ENCODE measurements at regions not wholly inside any gene's neighbourhood (a gene's known extent, or its start where the extent isn't known, plus 50 kb on each side); places are given as distances from the start of the nearest gene placed in this dataset.

DNA sequence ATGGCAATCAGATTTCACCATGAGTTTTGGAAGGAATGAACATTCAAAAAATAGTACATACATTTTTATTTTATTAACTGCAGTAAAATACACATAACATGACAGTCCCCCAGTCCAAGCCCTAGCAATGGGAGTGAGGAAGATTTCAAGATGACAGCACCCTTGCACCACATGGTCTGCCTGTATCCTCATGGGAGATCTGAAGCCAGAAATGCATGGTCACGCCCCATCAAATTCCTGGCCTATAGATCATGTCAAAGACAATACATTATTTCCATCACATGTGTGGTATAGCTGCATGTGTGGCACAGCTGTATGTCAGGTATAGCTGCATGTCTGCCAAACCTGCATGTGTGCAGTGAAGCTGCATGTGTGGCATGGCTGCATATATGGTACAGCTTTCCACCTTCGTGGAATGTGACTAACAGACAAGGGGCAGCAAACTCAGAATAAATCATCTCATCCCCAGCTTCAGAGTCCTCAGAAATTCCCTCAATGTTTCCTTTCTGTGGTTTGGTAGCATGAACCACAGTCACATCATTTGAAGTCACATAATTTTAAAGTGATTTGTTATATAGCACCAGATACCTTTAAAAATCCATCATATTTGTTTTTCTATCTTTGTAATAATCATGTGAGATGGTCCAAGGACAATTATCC lies 518.2 kb upstream of the SOX11 start:
- Histone ChIP-seq H3K4me1 (no peaks in the 10 kb centered on the region), H3K4me3 (ENCODE audit: low read depth, low read length) (no peak overlapping the region), H3K27me3 (replicated peaks; ENCODE audit: control insufficient read depth, insufficient read depth, low read length) (no peaks in the 10 kb centered on the region), H3K9me3 (no peaks in the 10 kb centered on the region), H3K36me3 (ENCODE audit: control insufficient read depth, insufficient read depth, low read length) (no peaks in the 10 kb centered on the region)
- Mint-ChIP-seq H3K4me3 (ENCODE audit: unreplicated experiment) (no peak overlapping the region), H3K27ac (ENCODE audit: unreplicated experiment) (no peak overlapping the region), H3K4me1 (ENCODE audit: low read depth, unreplicated experiment) (no peaks in the 10 kb centered on the region), H3K9me3 (ENCODE audit: unreplicated experiment) (no peaks in the 10 kb centered on the region), H3K36me3 (ENCODE audit: insufficient read depth, unreplicated experiment) (no peaks in the 10 kb centered on the region), H3K27me3 (ENCODE audit: insufficient read depth, unreplicated experiment) (no peaks in the 10 kb centered on the region)
- no peak for DNase-seq
- TF ChIP-seq, protein P1, sequence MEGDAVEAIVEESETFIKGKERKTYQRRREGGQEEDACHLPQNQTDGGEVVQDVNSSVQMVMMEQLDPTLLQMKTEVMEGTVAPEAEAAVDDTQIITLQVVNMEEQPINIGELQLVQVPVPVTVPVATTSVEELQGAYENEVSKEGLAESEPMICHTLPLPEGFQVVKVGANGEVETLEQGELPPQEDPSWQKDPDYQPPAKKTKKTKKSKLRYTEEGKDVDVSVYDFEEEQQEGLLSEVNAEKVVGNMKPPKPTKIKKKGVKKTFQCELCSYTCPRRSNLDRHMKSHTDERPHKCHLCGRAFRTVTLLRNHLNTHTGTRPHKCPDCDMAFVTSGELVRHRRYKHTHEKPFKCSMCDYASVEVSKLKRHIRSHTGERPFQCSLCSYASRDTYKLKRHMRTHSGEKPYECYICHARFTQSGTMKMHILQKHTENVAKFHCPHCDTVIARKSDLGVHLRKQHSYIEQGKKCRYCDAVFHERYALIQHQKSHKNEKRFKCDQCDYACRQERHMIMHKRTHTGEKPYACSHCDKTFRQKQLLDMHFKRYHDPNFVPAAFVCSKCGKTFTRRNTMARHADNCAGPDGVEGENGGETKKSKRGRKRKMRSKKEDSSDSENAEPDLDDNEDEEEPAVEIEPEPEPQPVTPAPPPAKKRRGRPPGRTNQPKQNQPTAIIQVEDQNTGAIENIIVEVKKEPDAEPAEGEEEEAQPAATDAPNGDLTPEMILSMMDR (IDR thresholded peaks at IDR 0.05; ENCODE audit: insufficient read depth in 1 of 2, low read depth in 1 of 2, low read length in 1 of 2, severe bottlenecking in 1 of 2, unreplicated experiment in 1 of 2) = no peak
- intact Hi-C loops (cut with micrococcal nuclease; ENCODE audit: unreplicated experiment) = no loop called here
- CTCF ChIA-PET = no interaction called here
- POLR2A ChIA-PET = no interaction called here
- no TSS peak for BruUV-seq (replicated peaks)

DNA sequence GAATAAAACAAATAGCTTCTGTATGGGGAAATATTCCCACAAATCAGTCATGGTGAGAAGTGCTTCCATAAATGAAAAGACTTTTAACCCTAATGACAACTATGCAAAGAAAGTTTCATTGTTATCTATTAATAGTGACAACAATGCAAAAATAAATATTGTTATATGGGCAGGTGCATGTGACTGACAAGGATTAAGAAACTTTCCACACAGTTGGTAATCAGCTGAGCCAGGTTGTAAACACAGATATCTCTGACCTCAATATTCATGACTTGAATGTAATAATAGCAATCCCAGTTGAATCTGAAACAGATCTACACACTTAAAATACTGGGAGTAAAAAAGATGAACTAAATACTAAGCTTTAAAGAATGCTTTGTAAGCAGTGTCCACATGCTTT lies 517.0 kb upstream of the SOX11 start:
- no peaks in the 10 kb centered on the region for H3K4me1 ChIP-seq
- Mint-ChIP-seq H3K4me3 (ENCODE audit: unreplicated experiment) (no peak overlapping the region), H3K9me3 (ENCODE audit: unreplicated experiment) (no peaks in the 10 kb centered on the region), H3K27me3 (ENCODE audit: insufficient read depth, unreplicated experiment) (no peaks in the 10 kb centered on the region), H3K27ac (ENCODE audit: unreplicated experiment) (no peak overlapping the region), H3K36me3 (ENCODE audit: insufficient read depth, unreplicated experiment) (no peaks in the 10 kb centered on the region), H3K4me1 (ENCODE audit: low read depth, unreplicated experiment) (no peaks in the 10 kb centered on the region)
- BruUV-seq (replicated peaks) = no TSS peak
- H3K36me3 ChIP-seq (ENCODE audit: control insufficient read depth, insufficient read depth, low read length) = no peaks in the 10 kb centered on the region
- TF ChIP-seq, protein P1 (IDR thresholded peaks at IDR 0.05; ENCODE audit: insufficient read depth in 1 of 2, low read depth in 1 of 2, low read length in 1 of 2, severe bottlenecking in 1 of 2, unreplicated experiment in 1 of 2) = no peak
- H3K4me3 ChIP-seq (ENCODE audit: low read depth, low read length) = no peak overlapping the region
- ChIA-PET CTCF (no interaction called here), POLR2A (no interaction called here)
- DNase-seq = no peak
- H3K9me3 ChIP-seq = no peaks in the 10 kb centered on the region
- intact Hi-C loops (cut with micrococcal nuclease; ENCODE audit: unreplicated experiment) = no loop called here
- H3K27me3 ChIP-seq (replicated peaks; ENCODE audit: control insufficient read depth, insufficient read depth, low read length) = no peaks in the 10 kb centered on the region

DNA sequence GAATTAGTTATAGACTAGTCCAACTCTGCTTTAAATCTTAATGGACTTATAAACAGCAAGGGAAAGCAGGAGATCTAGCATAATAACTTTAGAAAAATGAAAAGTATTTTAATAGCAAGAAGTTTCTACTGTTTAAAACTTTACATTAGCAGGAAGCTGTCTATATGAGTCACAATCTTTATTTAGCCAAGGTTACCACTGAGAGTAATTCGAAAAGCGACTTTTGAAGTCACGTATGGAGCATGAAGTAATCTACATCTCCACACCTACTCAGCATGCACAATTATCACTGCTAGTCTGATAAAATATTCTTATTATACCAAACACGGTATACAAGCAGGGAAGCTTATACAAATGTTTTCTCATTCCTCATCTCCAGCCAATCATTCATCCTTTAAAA lies 515.4 kb upstream of the SOX11 start:
- Mint-ChIP-seq H3K27me3 (ENCODE audit: insufficient read depth, unreplicated experiment) (no peaks in the 10 kb centered on the region), H3K4me1 (ENCODE audit: low read depth, unreplicated experiment) (no peaks in the 10 kb centered on the region), H3K36me3 (ENCODE audit: insufficient read depth, unreplicated experiment) (no peaks in the 10 kb centered on the region), H3K27ac (ENCODE audit: unreplicated experiment) (no peak overlapping the region), H3K9me3 (ENCODE audit: unreplicated experiment) (no peaks in the 10 kb centered on the region), H3K4me3 (ENCODE audit: unreplicated experiment) (no peak overlapping the region)
- Histone ChIP-seq H3K4me3 (ENCODE audit: low read depth, low read length) (no peak overlapping the region), H3K27me3 (replicated peaks; ENCODE audit: control insufficient read depth, insufficient read depth, low read length) (no peaks in the 10 kb centered on the region), H3K36me3 (ENCODE audit: control insufficient read depth, insufficient read depth, low read length) (no peaks in the 10 kb centered on the region), H3K9me3 (no peaks in the 10 kb centered on the region), H3K4me1 (no peaks in the 10 kb centered on the region)
- DNase-seq = no peak
- CTCF ChIA-PET = no interaction called here
- POLR2A ChIA-PET = no interaction called here
- TF ChIP-seq, protein P1 (IDR thresholded peaks at IDR 0.05; ENCODE audit: insufficient read depth in 1 of 2, low read depth in 1 of 2, low read length in 1 of 2, severe bottlenecking in 1 of 2, unreplicated experiment in 1 of 2) = no peak
- BruUV-seq (replicated peaks) = no TSS peak
- intact Hi-C loops (cut with micrococcal nuclease; ENCODE audit: unreplicated experiment) = no loop called here

Measured in Caco-2 (cell line).